ENCODE measurements at regions not wholly inside any gene's neighbourhood (a gene's known extent, or its start where the extent isn't known, plus 50 kb on each side); places are given as distances from the start of the nearest gene placed in this dataset.

DNA sequence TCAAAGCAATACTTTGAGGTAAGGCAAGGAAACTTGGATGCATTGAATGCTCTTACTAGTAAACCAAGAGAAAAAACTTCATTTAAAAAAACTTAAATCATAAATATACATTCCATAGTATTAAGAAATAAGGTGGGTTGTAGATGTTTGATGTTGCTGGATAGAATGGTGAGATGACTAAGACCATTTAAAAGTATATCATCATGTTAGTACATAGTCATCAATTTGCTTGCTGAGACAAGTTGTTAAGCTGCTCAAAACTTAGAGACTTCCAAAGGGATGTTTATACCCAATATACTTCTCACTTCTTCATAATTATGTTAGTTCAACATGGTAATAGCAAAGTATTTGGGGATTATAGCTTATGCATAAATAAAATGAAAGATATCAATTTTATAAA lies 675.5 kb upstream of the MGAT4C start:
- H3K9me3 ChIP-seq: no peaks in the 10 kb centered on the region
- TF ChIP-seq POLR2A (IDR thresholded peaks at IDR 0.05): no peak
- no peak for TF ChIP-seq POLR2AphosphoS5 (IDR thresholded peaks at IDR 0.05)
- TF ChIP-seq CTCF (IDR thresholded peaks at IDR 0.05 in 8 of 11, conservative IDR thresholded peaks at IDR 0.05 in 3 of 11): no peak
- H3K27me3 ChIP-seq (replicated peaks in 1 of 7): no peaks in the 10 kb centered on the region
- intact Hi-C loops (cut with DNase I; ENCODE audit: low total_unique reads): no loop called here
- no peak for DNase-seq
- H3K36me3 ChIP-seq: no peaks in the 10 kb centered on the region
- H3K4me1 ChIP-seq: no peaks in the 10 kb centered on the region
- H3K4me3 ChIP-seq: no peak overlapping the region
- H3K27ac ChIP-seq: no peak overlapping the region

DNA sequence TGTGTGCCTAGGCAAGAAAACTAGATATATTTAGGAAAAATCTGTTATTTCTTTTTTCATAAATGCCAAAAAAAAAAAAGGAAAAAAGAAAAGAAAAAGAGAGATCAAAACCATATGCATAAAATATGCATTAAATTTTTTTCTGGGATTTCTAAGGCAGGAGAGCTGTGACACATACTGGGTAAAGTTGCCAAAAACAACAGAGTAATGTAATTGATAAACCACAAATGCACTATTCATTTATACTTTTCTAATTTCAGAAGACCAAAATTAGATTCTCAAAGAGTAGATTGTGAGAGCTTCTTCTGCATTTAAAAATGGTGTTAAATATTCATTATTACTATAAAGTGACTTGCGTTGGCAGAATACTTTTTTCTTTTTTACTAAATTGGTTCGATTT lies 673.8 kb upstream of the MGAT4C start:
- no peak for DNase-seq
- Histone ChIP-seq H3K36me3 (no peaks in the 10 kb centered on the region), H3K4me3 (no peak overlapping the region), H3K9me3 (no peaks in the 10 kb centered on the region), H3K27ac (no peak overlapping the region), H3K27me3 (replicated peaks in 1 of 7) (no peaks in the 10 kb centered on the region), H3K4me1 (no peaks in the 10 kb centered on the region)
- TF ChIP-seq POLR2AphosphoS5 (IDR thresholded peaks at IDR 0.05) (no peak), CTCF (IDR thresholded peaks at IDR 0.05 in 8 of 11, conservative IDR thresholded peaks at IDR 0.05 in 3 of 11) (no peak)
- intact Hi-C loops (cut with DNase I; ENCODE audit: low total_unique reads): no loop called here
- 77 to 93% (median 84%) methylated on average over 2 of the region's 2 CpGs for whole genome bisulfite sequencing, 5 donors

DNA sequence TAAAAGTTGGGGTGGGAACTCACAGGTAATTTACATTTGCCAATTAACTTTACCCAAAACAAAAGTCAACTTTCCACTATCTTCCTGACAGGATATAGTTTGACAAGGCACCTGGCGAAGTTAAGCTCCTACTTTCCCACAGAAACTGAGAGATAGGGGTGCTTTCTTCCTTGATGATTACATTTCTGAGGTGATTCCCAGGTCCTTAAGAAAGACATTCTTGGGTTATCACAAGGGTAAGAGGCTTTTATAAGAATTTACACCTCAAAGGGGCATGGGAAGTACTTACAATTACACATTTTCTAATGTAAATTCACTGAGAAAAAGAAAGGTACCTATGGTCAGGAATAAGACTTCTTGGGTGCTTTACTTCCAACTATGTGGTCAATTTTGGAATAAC lies 660.9 kb upstream of the MGAT4C start:
- Histone ChIP-seq H3K27ac (no peak overlapping the region), H3K36me3 (no peaks in the 10 kb centered on the region), H3K4me3 (no peak overlapping the region), H3K27me3 (replicated peaks in 1 of 7) (no peaks in the 10 kb centered on the region), H3K9me3 (peaks cover 0 to 3% (median 0%) of the 10 kb centered on the region in 8 donors), H3K4me1 (no peaks in the 10 kb centered on the region)
- intact Hi-C loops (cut with DNase I; ENCODE audit: low total_unique reads): no loop called here
- DNase-seq: no peak
- 62 to 77% (median 76%) methylated on average over 1 of the region's 1 CpG for WGBS, 5 donors
- TF ChIP-seq CTCF (IDR thresholded peaks at IDR 0.05 in 8 of 11, conservative IDR thresholded peaks at IDR 0.05 in 3 of 11): no peak
- no peak for TF ChIP-seq POLR2A (IDR thresholded peaks at IDR 0.05)
- TF ChIP-seq POLR2AphosphoS5 (IDR thresholded peaks at IDR 0.05): no peak

DNA sequence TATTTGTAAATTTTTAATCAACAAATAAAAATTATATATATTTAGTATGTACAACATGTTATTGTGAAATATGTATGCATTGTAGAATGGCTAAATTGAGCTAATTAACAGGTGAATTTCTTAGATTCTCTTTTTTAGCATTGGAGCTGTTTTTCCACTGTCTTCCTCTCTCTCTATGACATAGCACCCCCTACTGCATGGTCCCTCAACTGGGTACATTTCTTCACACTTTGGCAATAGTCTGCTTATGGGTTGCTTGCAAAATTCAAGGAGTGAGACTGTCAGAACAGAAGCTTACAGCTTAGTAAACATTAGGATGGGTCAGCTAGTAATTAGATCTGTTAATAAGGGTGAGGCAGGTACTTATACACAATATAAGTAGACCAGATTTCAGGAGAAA lies 658.5 kb upstream of the MGAT4C start:
- H3K9me3 ChIP-seq: no peaks in the 10 kb centered on the region
- intact Hi-C loops (cut with DNase I; ENCODE audit: low total_unique reads): no loop called here
- H3K27ac ChIP-seq: no peak overlapping the region
- no peaks in the 10 kb centered on the region for H3K36me3 ChIP-seq
- TF ChIP-seq POLR2A (IDR thresholded peaks at IDR 0.05) (no peak), CTCF (IDR thresholded peaks at IDR 0.05 in 8 of 11, conservative IDR thresholded peaks at IDR 0.05 in 3 of 11) (peak in 1 of 11 experiments; percentile 12)
- H3K4me3 ChIP-seq: no peak overlapping the region
- no peaks in the 10 kb centered on the region for H3K27me3 ChIP-seq (replicated peaks in 1 of 7)
- no peaks in the 10 kb centered on the region for H3K4me1 ChIP-seq
- DNase-seq: no peak
